Panc1 (cell line): ENCODE measurements at regions not wholly inside any gene's neighbourhood (a gene's known extent, or its start where the extent isn't known, plus 50 kb on each side); places are given as distances from the start of the nearest gene placed in this dataset.

Experiments used
- ATAC-seq: fragments of 200-7000 bp; cut with Tn5 transposase; 2 replicates; pipeline ENCODE4 v1.9.1; 2020; ENCODE audit warnings: mild to moderate bottlenecking, moderate library complexity
- BruUV-seq: library from RNA; stranded (reverse); fragments of 400-500 nt; replicated peaks from 2 replicates; lab custom pipeline; 2021; lab: Mats Ljungman, UMichigan
- CTCF ChIA-PET: fragments of 300-600 bp; sonication (Branson Sonifier 250); formaldehyde crosslinking; loops from one replicate; lab custom pipeline; 2022; ENCODE audit warnings: antibody characterized with exemption; lab: Charles Lee
- POLR2A ChIA-PET: fragments of 300-600 bp; sonication (Branson Sonifier 250); formaldehyde crosslinking; loops from one replicate; lab custom pipeline; 2022; ENCODE audit warnings: antibody characterized with exemption; lab: Charles Lee
- DNase-seq: peaks from one replicate; pipeline ENCODE4 v3.0.0-alpha.2; 2010; ENCODE audit warnings: low read depth, low spot score
- H3K27ac ChIP-seq: 2 replicates; pipeline ENCODE4 v1.5.1; 2011; ENCODE audit warnings: mild to moderate bottlenecking, low read length, inconsistent platforms
- H3K27me3 ChIP-seq: fragments of 200-500 bp; sonication (Bioruptor generic); 2 replicates; pipeline ENCODE4 v1.6.0; 2014; ENCODE audit warnings: low read length, inconsistent platforms; ENCODE audit not compliant: control insufficient read depth, insufficient read depth
- H3K36me3 ChIP-seq: fragments of 200-500 bp; sonication (Bioruptor generic); 2 replicates; pipeline ENCODE4 v1.5.1; 2014; ENCODE audit warnings: inconsistent platforms, mild to moderate bottlenecking, low read length, moderate library complexity; ENCODE audit not compliant: control insufficient read depth, insufficient read depth
- H3K4me1 ChIP-seq: 2 replicates; pipeline ENCODE4 v1.5.1; 2011; ENCODE audit warnings: inconsistent platforms, mild to moderate bottlenecking, low read length, moderate library complexity; ENCODE audit not compliant: control insufficient read depth, insufficient read depth
- H3K4me3 ChIP-seq, 2 experiments: 2 replicates each; pipeline ENCODE4 v1.5.1; 2011 to 2012; ENCODE audit warnings: low read depth in 2 of 2, low read length in 2 of 2, mild to moderate bottlenecking in 2 of 2, inconsistent platforms in 1 of 2, moderate library complexity in 1 of 2
- H3K9me3 ChIP-seq: fragments of 200-500 bp; sonication (Bioruptor generic); 2 replicates; pipeline ENCODE4 v1.5.1; 2014; ENCODE audit warnings: low read depth, mild to moderate bottlenecking, inconsistent platforms, low read length, moderate library complexity; ENCODE audit not compliant: control insufficient read depth, insufficient read depth
- CTCF ChIP-seq: fragments of 450-650 bp; IDR thresholded peaks from 2 replicates; pipeline ENCODE4 v1.5.1; 2017; ENCODE audit warnings: mild to moderate bottlenecking
- POLR2AphosphoS5 ChIP-seq: IDR thresholded peaks from 2 replicates; pipeline ENCODE4 v1.6.1; 2012; ENCODE audit warnings: mild to moderate bottlenecking, low read depth, low read length, moderate library complexity
- REST ChIP-seq, 2 experiments: IDR thresholded peaks; 2 replicates each; pipeline ENCODE4 v1.6.1; 2011 to 2012; ENCODE audit warnings: low read depth in 2 of 2, control low read depth in 1 of 2, low read length in 1 of 2, mild to moderate bottlenecking in 1 of 2, moderate library complexity in 1 of 2; ENCODE audit not compliant: insufficient read depth in 1 of 2
- SIN3A ChIP-seq: IDR thresholded peaks from 2 replicates; pipeline ENCODE4 v1.6.1; 2012; ENCODE audit warnings: low read depth, mild to moderate bottlenecking, low read length, moderate library complexity, borderline replicate concordance; ENCODE audit not compliant: insufficient read depth
- TCF7L2 ChIP-seq: IDR thresholded peaks from 2 replicates; pipeline ENCODE4 v1.6.1; 2011; ENCODE audit warnings: mild to moderate bottlenecking, low read depth, low read length, inconsistent platforms
- in situ Hi-C: cut with HindIII; loops from 2 replicates; pipeline ENCODE4 v1.10.0; 2016; ENCODE audit warnings: low sequenced_read_pairs, low pct_unique_long_range_greater_than_20kb
- intact Hi-C: fragments of 100-400 bp; cut with micrococcal nuclease; formaldehyde crosslinking; loops from one replicate; pipeline ENCODE4 v1.10.0; 2022; ENCODE audit not compliant: unreplicated experiment

GRCh38 chr4:108244606-108245005, 75.9 kb upstream of the LEF1 start:
- intact Hi-C loops (no loop called here), in situ Hi-C loops (no loop called here)
- no TSS peak for BruUV-seq
- TF ChIP-seq REST (IDR thresholded peaks at IDR 0.05; ENCODE audit: insufficient read depth in 1 of 2, low read depth in 2 of 2, low read length in 1 of 2) (no peak), TCF7L2 (no peak), SIN3A (no peak), CTCF (no peak), POLR2AphosphoS5 (no peak)
- Histone ChIP-seq H3K27me3 (no peaks in the 10 kb centered on the region), H3K36me3 (no peaks in the 10 kb centered on the region), H3K9me3 (no peaks in the 10 kb centered on the region), H3K27ac (no peak overlapping the region), H3K4me1 (no peaks in the 10 kb centered on the region), H3K4me3 (no peak overlapping the region)
- POLR2A ChIA-PET = no interaction called here
- ATAC-seq (no peak), DNase-seq (no peak)
- CTCF ChIA-PET = no interaction called here

GRCh38 chr4:108240366-108240765, 71.6 kb upstream of the LEF1 start:
- ChIA-PET POLR2A (no interaction called here), CTCF (no interaction called here)
- Histone ChIP-seq H3K4me3 (no peak overlapping the region), H3K27me3 (no peaks in the 10 kb centered on the region), H3K36me3 (no peaks in the 10 kb centered on the region), H3K27ac (no peak overlapping the region), H3K4me1 (no peaks in the 10 kb centered on the region), H3K9me3 (no peaks in the 10 kb centered on the region)
- no peak for ATAC-seq
- intact Hi-C loops (no loop called here), in situ Hi-C loops (no loop called here)
- DNase-seq = no peak
- BruUV-seq = no TSS peak
- TF ChIP-seq SIN3A (no peak), CTCF (no peak), TCF7L2 (no peak), REST (IDR thresholded peaks at IDR 0.05; ENCODE audit: insufficient read depth in 1 of 2, low read depth in 2 of 2, low read length in 1 of 2) (no peak), POLR2AphosphoS5 (no peak)
